H1 (cell line): ENCODE measurements at regions not wholly inside any gene's neighbourhood (a gene's known extent, or its start where the extent isn't known, plus 50 kb on each side); places are given as distances from the start of the nearest gene placed in this dataset.

Source experiments
- CTCF ChIA-PET: fragments of 300-600 bp; sonication (Branson Sonifier 250); formaldehyde crosslinking; loops from one replicate; lab custom pipeline; 2021; ENCODE audit not compliant: partially characterized antibody; lab: Charles Lee
- POLR2A ChIA-PET: fragments of 300-600 bp; sonication (Branson Sonifier 250); formaldehyde crosslinking; loops from one replicate; lab custom pipeline; 2021; ENCODE audit warnings: inconsistent platforms; ENCODE audit not compliant: partially characterized antibody; lab: Charles Lee
- DNase-seq, 2 experiments: peaks; one replicate each; pipeline versions ENCODE4 v3.0.0 to v3.0.0-alpha.2; 2010 to 2022; ENCODE audit warnings: low spot score in 2 of 2, low read depth in 1 of 2, mixed read lengths in 1 of 2
- FAIRE-seq: peaks from 2 replicates; lab custom pipeline; 2011; peaks lifted over from hg19 to GRCh38; lab: Jason Lieb, UNC
- H2AFZ ChIP-seq: 2 replicates; pipeline ENCODE4 v1.8.1; 2012; ENCODE audit warnings: low read length, inconsistent platforms
- H2AK5ac ChIP-seq: 2 replicates; pipeline ENCODE4 v1.6.1; 2013; ENCODE audit warnings: low read depth, low read length
- H2BK120ac ChIP-seq: replicated peaks from 2 replicates; pipeline ENCODE3; 2013; ENCODE audit warnings: low read depth, low read length, inconsistent platforms
- H2BK12ac ChIP-seq: 2 replicates; pipeline ENCODE4 v1.6.1; 2013; ENCODE audit warnings: low read depth, low read length
- H2BK15ac ChIP-seq: 2 replicates; pipeline ENCODE4 v1.6.1; 2013; ENCODE audit warnings: low read length
- H2BK20ac ChIP-seq: 2 replicates; pipeline ENCODE4 v1.6.1; 2013; ENCODE audit warnings: low read length
- H2BK5ac ChIP-seq: 2 replicates; pipeline ENCODE4 v1.6.1; 2013; ENCODE audit warnings: low read depth, low read length
- H3K14ac ChIP-seq: 2 replicates; pipeline ENCODE4 v1.6.1; 2013; ENCODE audit warnings: inconsistent platforms; ENCODE audit not compliant: insufficient read length
- H3K18ac ChIP-seq: 2 replicates; pipeline ENCODE4 v1.6.1; 2013; ENCODE audit warnings: low read length; ENCODE audit errors: extremely low read depth
- H3K23ac ChIP-seq: 2 replicates; pipeline ENCODE4 v1.6.1; 2013; ENCODE audit warnings: inconsistent platforms; ENCODE audit not compliant: insufficient read length
- H3K23me2 ChIP-seq: 2 replicates; pipeline ENCODE4 v1.6.1; 2013; ENCODE audit warnings: low read depth, low read length
- H3K27ac ChIP-seq: 2 replicates; pipeline ENCODE4 v1.6.1; 2011; ENCODE audit warnings: low read depth, low read length, inconsistent platforms
- H3K27me3 ChIP-seq, 4 experiments: replicated peaks in 1 of 4; 1 replicate in 1 of 4; 2 replicates in 3 of 4; pipeline versions ENCODE4 v1.6.1 to v1.8.1; 2011 to 2013; ENCODE audit warnings: low read length in 3 of 4, mild to moderate bottlenecking in 3 of 4, inconsistent platforms in 2 of 4, mixed read lengths in 2 of 4, moderate library complexity in 1 of 4; ENCODE audit not compliant: control insufficient read depth in 3 of 4, insufficient read depth in 3 of 4; ENCODE audit errors: extremely low read depth in 1 of 4
- H3K36me3 ChIP-seq, 4 experiments: 2 replicates each; pipeline versions ENCODE4 v1.6.1 to v1.8.1; 2011 to 2013; ENCODE audit warnings: mild to moderate bottlenecking in 4 of 4, low read length in 3 of 4, moderate library complexity in 2 of 4, control low read depth in 1 of 4, inconsistent platforms in 1 of 4; ENCODE audit not compliant: insufficient read depth in 4 of 4, control insufficient read depth in 2 of 4
- H3K4ac ChIP-seq: replicated peaks from 2 replicates; pipeline ENCODE3; 2013; ENCODE audit warnings: low read length, low read depth, mixed read lengths, inconsistent platforms; ENCODE audit not compliant: insufficient read length
- H3K4me1 ChIP-seq, 4 experiments: replicated peaks in 1 of 4; 1 replicate in 1 of 4; 2 replicates in 3 of 4; pipeline versions ENCODE4 v1.6.1 to v1.8.1; 2011 to 2013; ENCODE audit warnings: low read length in 3 of 4, inconsistent platforms in 2 of 4, mixed read lengths in 1 of 4; ENCODE audit not compliant: insufficient read depth in 4 of 4, control insufficient read depth in 3 of 4
- H3K4me2 ChIP-seq, 2 experiments: 2 replicates each; pipeline versions ENCODE4 v1.6.1 to v1.8.1; 2011 to 2013; ENCODE audit warnings: low read depth in 2 of 2, low read length in 2 of 2, control low read depth in 1 of 2, inconsistent platforms in 1 of 2, mild to moderate bottlenecking in 1 of 2; ENCODE audit not compliant: insufficient read depth in 1 of 2
- H3K4me3 ChIP-seq, 4 experiments: fragments of 200-600, 300-600 bp in 1 of 4; sonication (generic), shearing (Covaris generic), sonication (Bioruptor Twin) in 1 of 4; 2 replicates each; pipeline versions ENCODE4 v1.5.1 to v1.8.1; 2011 to 2016; ENCODE audit warnings: low read length in 4 of 4, low read depth in 3 of 4, control low read depth in 2 of 4, inconsistent platforms in 2 of 4, mild to moderate bottlenecking in 2 of 4, mixed read lengths in 1 of 4, moderate library complexity in 1 of 4; ENCODE audit not compliant: insufficient read depth in 2 of 4; ENCODE audit errors: extremely low read depth in 1 of 4
- H3K56ac ChIP-seq: replicated peaks from 2 replicates; pipeline ENCODE3; 2013; ENCODE audit warnings: low read depth, mild to moderate bottlenecking, mixed read lengths, low read length, inconsistent platforms; ENCODE audit not compliant: insufficient read length
- H3K79me1 ChIP-seq: 2 replicates; pipeline ENCODE4 v1.6.1; 2013; ENCODE audit warnings: low read depth, low read length, control low read depth
- H3K79me2 ChIP-seq, 2 experiments: 2 replicates each; pipeline versions ENCODE4 v1.6.1 to v1.8.1; 2012 to 2013; ENCODE audit warnings: low read length in 2 of 2, mild to moderate bottlenecking in 2 of 2, inconsistent platforms in 1 of 2; ENCODE audit not compliant: insufficient read depth in 2 of 2, control insufficient read depth in 1 of 2
- H3K9ac ChIP-seq, 4 experiments: replicated peaks in 1 of 4; 1 replicate in 1 of 4; 2 replicates in 3 of 4; pipeline versions ENCODE4 v1.6.1 to v1.8.1; 2011 to 2013; ENCODE audit warnings: low read depth in 3 of 4, low read length in 3 of 4, control low read depth in 2 of 4, mild to moderate bottlenecking in 2 of 4, moderate library complexity in 2 of 4, inconsistent platforms in 1 of 4; ENCODE audit errors: extremely low read depth in 1 of 4
- H3K9me3 ChIP-seq, 2 experiments: 2 replicates each; pipeline versions ENCODE4 v1.6.1 to v1.8.1; 2012 to 2013; ENCODE audit warnings: mild to moderate bottlenecking in 2 of 2, moderate library complexity in 2 of 2, control low read depth in 1 of 2, inconsistent platforms in 1 of 2, low read depth in 1 of 2, low read length in 1 of 2, mixed read lengths in 1 of 2; ENCODE audit not compliant: insufficient read depth in 2 of 2
- H4K20me1 ChIP-seq, 2 experiments: replicated peaks in 1 of 2; 2 replicates each; pipeline versions ENCODE3 to v1.8.1; 2011 to 2013; ENCODE audit warnings: inconsistent platforms in 2 of 2, low read length in 2 of 2, mild to moderate bottlenecking in 1 of 2; ENCODE audit not compliant: insufficient read depth in 2 of 2, control insufficient read depth in 1 of 2
- H4K5ac ChIP-seq: 2 replicates; pipeline ENCODE4 v1.6.1; 2013; ENCODE audit warnings: low read length, low read depth, mixed read lengths, inconsistent platforms; ENCODE audit not compliant: insufficient read length
- H4K8ac ChIP-seq: 2 replicates; pipeline ENCODE4 v1.8.0; 2013; ENCODE audit warnings: mild to moderate bottlenecking, moderate library complexity, low read length, inconsistent platforms; ENCODE audit not compliant: insufficient read depth; ENCODE audit errors: extremely low read depth
- H4K91ac ChIP-seq: replicated peaks from 2 replicates; pipeline ENCODE3; 2013; ENCODE audit warnings: low read length, mixed read lengths, inconsistent platforms; ENCODE audit not compliant: insufficient read length
- CEBPB ChIP-seq: IDR thresholded peaks from 2 replicates; pipeline ENCODE4 v1.6.1; 2012; ENCODE audit warnings: low read depth, low read length
- CHD1 ChIP-seq: IDR thresholded peaks from 2 replicates; pipeline ENCODE4 v1.6.1; 2012; ENCODE audit warnings: low read depth, low read length, improper control_type of control experiment
- EZH2 ChIP-seq: fragments of 200-600 bp; sonication (generic); IDR thresholded peaks from 2 replicates; pipeline ENCODE4 v1.7.1; 2012; ENCODE audit warnings: low read depth, mild to moderate bottlenecking, moderate library complexity, low read length, inconsistent platforms; ENCODE audit not compliant: severe bottlenecking
- GABPA ChIP-seq: IDR thresholded peaks from 2 replicates; pipeline ENCODE4 v1.6.1; 2011; ENCODE audit warnings: mild to moderate bottlenecking, low read length, moderate library complexity, borderline replicate concordance; ENCODE audit not compliant: insufficient read depth
- NRF1 ChIP-seq: IDR thresholded peaks from 2 replicates; pipeline ENCODE4 v1.6.1; 2011; ENCODE audit warnings: mild to moderate bottlenecking, low read depth, low read length, improper control_type of control experiment
- SIRT6 ChIP-seq: IDR thresholded peaks from one replicate; pipeline ENCODE4 v1.7.1; 2012; ENCODE audit warnings: low read length, inconsistent platforms
- SRF ChIP-seq: IDR thresholded peaks from 2 replicates; pipeline ENCODE4 v1.6.1; 2011; ENCODE audit warnings: mild to moderate bottlenecking, low read depth, low read length, moderate library complexity
- TEAD4 ChIP-seq: IDR thresholded peaks from 2 replicates; pipeline ENCODE4 v1.6.1; 2012; ENCODE audit warnings: low read depth, low read length, inconsistent platforms, mixed read lengths
- WGBS, 2 experiments: shearing (Covaris generic) in 1 of 2; methylation state at CpG; one replicate each; pipeline versions ENCODE4 v1.1.6 to v1.1.7; 2013 to 2015; ENCODE audit warnings: low lambda C conversion rate in 2 of 2, mixed read lengths in 2 of 2, inconsistent platforms in 1 of 2, low coverage in 1 of 2, missing lambda C conversion rate in 1 of 2; ENCODE audit not compliant: insufficient replicate concordance in 2 of 2, insufficient coverage in 1 of 2, insufficient read length in 1 of 2; ENCODE audit errors: extremely low coverage in 1 of 2, missing lambda C conversion rate in 1 of 2; 5-methylcytosine and 5-hydroxymethylcytosine counted together
- TF ChIP-seq, protein P1 (sequence below): IDR thresholded peaks from 2 replicates; pipeline ENCODE4 v1.6.1; 2012; ENCODE audit warnings: inconsistent platforms
- TF ChIP-seq, protein P2 (sequence below): IDR thresholded peaks from 2 replicates; pipeline ENCODE4 v1.6.1; 2011; ENCODE audit warnings: low read length, improper control_type of control experiment

GRCh38 chr10:63801166-63801565 is 280.0 kb downstream of the REEP3 start:
- H3K27ac ChIP-seq, result no peak overlapping the region
- ChIA-PET CTCF (interaction anchor here (0.6 to 2.0 kb wide), 3 partner anchors 19 to 1276 kb away, joined by 3 to 6 read pairs (median 4); no protein-coding TSS in a partner anchor), POLR2A (no interaction called here)
- no peaks in the 10 kb centered on the region for H3K23me2 ChIP-seq
- H4K20me1 ChIP-seq, result no peaks in the 10 kb centered on the region
- H2BK15ac ChIP-seq, result no peak overlapping the region
- no peak overlapping the region for H4K91ac ChIP-seq
- H3K4me2 ChIP-seq, result no peak overlapping the region
- no peak overlapping the region for H2BK120ac ChIP-seq
- no peak overlapping the region for H3K4ac ChIP-seq
- no peak overlapping the region for H3K56ac ChIP-seq
- H3K14ac ChIP-seq, result no peak overlapping the region
- no peaks in the 10 kb centered on the region for H3K79me2 ChIP-seq
- H3K4me3 ChIP-seq, result no peak overlapping the region
- H3K23ac ChIP-seq, result no peak overlapping the region
- no peak overlapping the region for H4K8ac ChIP-seq
- FAIRE-seq, result no peak
- 89% methylated on average over 4 of the region's 4 CpGs; no CpG with 5 or more reads in 1 of the 2 experiments for WGBS, 2 experiments
- DNase-seq, result no peak
- no peak overlapping the region for H3K18ac ChIP-seq
- no peak overlapping the region for H2AFZ ChIP-seq
- peaks cover 0 to 3% (median 3%) of the 10 kb centered on the region in 4 experiments; a peak in 3 of 7 replicates for H3K4me1 ChIP-seq
- no peak overlapping the region for H2BK20ac ChIP-seq
- H2BK5ac ChIP-seq, result no peak overlapping the region
- no peak overlapping the region for H4K5ac ChIP-seq
- H3K36me3 ChIP-seq, result no peaks in the 10 kb centered on the region
- TF ChIP-seq SIRT6, result no peak
- TF ChIP-seq GABPA, result no peak
- no peak for TF ChIP-seq EZH2
- TF ChIP-seq, protein P1, sequence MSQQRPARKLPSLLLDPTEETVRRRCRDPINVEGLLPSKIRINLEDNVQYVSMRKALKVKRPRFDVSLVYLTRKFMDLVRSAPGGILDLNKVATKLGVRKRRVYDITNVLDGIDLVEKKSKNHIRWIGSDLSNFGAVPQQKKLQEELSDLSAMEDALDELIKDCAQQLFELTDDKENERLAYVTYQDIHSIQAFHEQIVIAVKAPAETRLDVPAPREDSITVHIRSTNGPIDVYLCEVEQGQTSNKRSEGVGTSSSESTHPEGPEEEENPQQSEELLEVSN, result no peak
- TF ChIP-seq TEAD4, result no peak
- TF ChIP-seq CEBPB, result no peak
- TF ChIP-seq, protein P2, sequence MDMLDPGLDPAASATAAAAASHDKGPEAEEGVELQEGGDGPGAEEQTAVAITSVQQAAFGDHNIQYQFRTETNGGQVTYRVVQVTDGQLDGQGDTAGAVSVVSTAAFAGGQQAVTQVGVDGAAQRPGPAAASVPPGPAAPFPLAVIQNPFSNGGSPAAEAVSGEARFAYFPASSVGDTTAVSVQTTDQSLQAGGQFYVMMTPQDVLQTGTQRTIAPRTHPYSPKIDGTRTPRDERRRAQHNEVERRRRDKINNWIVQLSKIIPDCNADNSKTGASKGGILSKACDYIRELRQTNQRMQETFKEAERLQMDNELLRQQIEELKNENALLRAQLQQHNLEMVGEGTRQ, result no peak
- TF ChIP-seq NRF1, result no peak
- no peak for TF ChIP-seq SRF
- no peak for TF ChIP-seq CHD1
- TF ChIP-seq, all 59 proteins: peak for 0
- Histone ChIP-seq H3K9ac (no peak overlapping the region), H2AK5ac (no peak overlapping the region), H3K9me3 (no peaks in the 10 kb centered on the region), H3K27me3 (no peaks in the 10 kb centered on the region), H3K79me1 (no peaks in the 10 kb centered on the region), H2BK12ac (no peak overlapping the region)
